ENCODE measurements at regions not wholly inside any gene's neighbourhood (a gene's known extent, or its start where the extent isn't known, plus 50 kb on each side); places are given as distances from the start of the nearest gene placed in this dataset.
"Not testable (repeated sequence)": the region's sequence is repeated elsewhere in the genome, so short reads cannot be mapped to it uniquely, and the experiment has no call there.

DNA sequence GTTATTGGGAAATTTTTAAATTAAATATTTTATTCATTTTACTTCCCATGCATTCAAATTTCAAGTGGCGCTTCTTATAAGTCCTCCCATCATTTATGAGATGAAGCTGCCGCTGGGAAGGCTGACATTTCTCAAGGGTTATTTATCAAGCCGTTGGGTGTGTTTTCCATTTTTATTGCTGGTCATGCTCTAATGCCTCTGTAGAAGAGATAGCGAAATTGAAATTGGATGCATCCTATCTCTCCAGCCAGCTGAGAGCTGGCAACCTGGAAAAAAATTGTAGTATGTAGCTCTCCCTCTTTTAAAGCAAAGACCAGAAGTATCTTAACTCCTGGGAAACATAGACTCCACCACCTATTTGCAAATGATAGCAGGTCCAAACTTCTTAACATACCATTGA is 135.9 kb downstream of the C6orf118 start:
- 67% methylated on average over 4 of the region's 4 CpGs for WGBS (ENCODE audit: insufficient coverage, low lambda C conversion rate)

DNA sequence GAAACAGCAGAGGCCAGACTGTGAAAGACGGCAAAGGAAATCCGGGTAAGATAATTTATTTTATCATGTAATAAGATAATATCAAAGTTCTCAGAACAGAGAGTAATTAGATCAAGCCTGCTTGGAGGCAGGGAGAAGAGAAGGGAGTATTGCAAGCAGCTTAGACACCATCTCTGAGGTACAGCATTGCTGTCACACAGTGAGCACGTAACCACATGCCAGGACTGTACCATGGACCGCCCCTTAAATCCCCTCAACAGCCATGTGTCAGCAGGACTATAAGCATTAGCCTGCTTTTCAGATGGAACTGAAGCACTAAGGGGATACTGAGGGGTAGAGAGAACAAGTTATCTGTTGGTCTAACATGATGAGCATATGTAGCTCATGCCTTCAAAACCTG is 141.5 kb downstream of the C6orf118 start:
- Histone ChIP-seq H3K4me3 (ENCODE audit: low read length) (no peak overlapping the region), H3K27me3 (ENCODE audit: control insufficient read depth, insufficient read depth, low read length) (no peaks in the 10 kb centered on the region), H3K4me1 (ENCODE audit: control insufficient read depth, insufficient read depth, low read length) (no peaks in the 10 kb centered on the region), H3K27ac (ENCODE audit: low read length) (no peak overlapping the region), H3K9me3 (ENCODE audit: control insufficient read depth, low read depth, low read length) (peaks cover 3% of the 10 kb centered on the region), H3K36me3 (ENCODE audit: control insufficient read depth, insufficient read depth, low read length) (no peaks in the 10 kb centered on the region)
- 100% methylated on average over 1 of the region's 4 CpGs for WGBS (ENCODE audit: insufficient coverage, low lambda C conversion rate)
- no peak for DNase-seq

More for the DNA sequence above, 135.9 kb downstream of the C6orf118 start:
- Histone ChIP-seq H3K9me3 (ENCODE audit: control insufficient read depth, low read depth, low read length) (no peaks in the 10 kb centered on the region), H3K4me3 (ENCODE audit: low read length) (no peak overlapping the region), H3K27ac (ENCODE audit: low read length) (no peak overlapping the region), H3K4me1 (ENCODE audit: control insufficient read depth, insufficient read depth, low read length) (no peaks in the 10 kb centered on the region), H3K27me3 (ENCODE audit: control insufficient read depth, insufficient read depth, low read length) (no peaks in the 10 kb centered on the region), H3K36me3 (ENCODE audit: control insufficient read depth, insufficient read depth, low read length) (no peaks in the 10 kb centered on the region)
- DNase-seq: no peak

DNA sequence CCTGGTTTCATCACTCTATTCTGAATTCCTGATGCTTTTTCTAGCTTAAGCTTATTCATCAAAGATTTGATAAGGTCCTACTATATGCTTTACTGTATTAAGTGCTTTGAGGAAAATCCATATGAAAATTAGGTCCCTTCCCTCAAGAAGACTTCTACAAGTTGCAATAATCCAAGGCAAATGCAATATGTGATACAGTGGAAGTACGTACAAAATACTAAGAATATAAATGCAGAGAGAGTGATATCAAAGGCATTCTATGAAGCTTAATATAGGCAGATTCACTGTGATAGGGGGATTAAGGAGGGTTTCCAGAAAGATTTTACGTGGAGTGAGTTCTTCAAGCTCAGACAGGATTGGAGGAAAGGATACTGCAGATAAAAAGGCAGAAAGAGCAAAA is 142.1 kb downstream of the C6orf118 start:
- no peak overlapping the region for H3K4me3 ChIP-seq (ENCODE audit: low read length)
- H3K27ac ChIP-seq (ENCODE audit: low read length): no peak overlapping the region
- no peak for DNase-seq
- WGBS (ENCODE audit: insufficient coverage, low lambda C conversion rate): 40% methylated on average over 1 of the region's 2 CpGs
- H3K4me1 ChIP-seq (ENCODE audit: control insufficient read depth, insufficient read depth, low read length): no peaks in the 10 kb centered on the region
- peaks cover 3% of the 10 kb centered on the region for H3K9me3 ChIP-seq (ENCODE audit: control insufficient read depth, low read depth, low read length)
- no peaks in the 10 kb centered on the region for H3K27me3 ChIP-seq (ENCODE audit: control insufficient read depth, insufficient read depth, low read length)
- no peaks in the 10 kb centered on the region for H3K36me3 ChIP-seq (ENCODE audit: control insufficient read depth, insufficient read depth, low read length)

DNA sequence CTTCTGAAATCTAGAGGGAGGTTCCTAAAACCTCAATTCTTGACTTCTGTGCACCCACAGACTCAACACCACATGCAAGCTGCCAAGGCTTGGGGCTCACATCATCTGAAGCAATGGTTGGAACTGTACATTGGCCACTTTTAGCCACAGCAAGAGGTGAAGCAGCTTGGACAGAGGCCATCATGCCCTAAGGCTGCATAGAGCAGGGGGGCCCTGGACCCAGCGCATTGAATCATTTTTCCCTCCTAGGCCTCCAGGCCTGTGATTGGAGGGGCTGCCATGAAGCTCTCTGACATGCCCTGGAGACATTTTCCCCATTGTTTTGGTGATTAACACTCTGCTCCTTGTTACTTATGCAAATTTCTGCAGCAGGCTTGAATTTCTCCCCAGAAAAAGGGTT is 145.9 kb downstream of the C6orf118 start:
- Histone ChIP-seq H3K4me3 (ENCODE audit: low read length) (no peak overlapping the region), H3K27me3 (ENCODE audit: control insufficient read depth, insufficient read depth, low read length) (no peaks in the 10 kb centered on the region), H3K4me1 (ENCODE audit: control insufficient read depth, insufficient read depth, low read length) (no peaks in the 10 kb centered on the region), H3K27ac (ENCODE audit: low read length) (no peak overlapping the region), H3K9me3 (ENCODE audit: control insufficient read depth, low read depth, low read length) (peaks cover 3% of the 10 kb centered on the region), H3K36me3 (ENCODE audit: control insufficient read depth, insufficient read depth, low read length) (no peaks in the 10 kb centered on the region)
- DNase-seq: no peak
- WGBS (ENCODE audit: insufficient coverage, low lambda C conversion rate): no CpG with 5 or more reads among the region's 1 CpG

DNA sequence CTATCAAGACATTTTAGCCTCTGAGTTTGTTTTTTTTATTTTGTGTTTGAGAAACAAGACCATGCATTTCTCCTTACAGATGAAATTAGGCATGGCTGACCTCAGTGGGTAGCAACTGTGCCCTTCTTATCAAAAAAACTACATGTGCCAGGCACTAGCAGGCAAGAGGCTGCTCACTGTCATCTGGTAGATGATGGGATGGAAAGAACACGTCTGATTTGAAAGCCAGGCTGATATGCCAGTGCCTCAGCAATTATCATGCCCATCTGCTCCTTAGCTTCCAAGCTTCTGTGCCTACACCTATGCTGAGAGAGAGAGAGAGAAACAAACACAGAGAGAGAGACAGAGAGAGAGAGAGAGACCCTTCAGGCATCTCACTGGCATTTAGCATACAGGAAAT is 149.9 kb downstream of the C6orf118 start:
- H3K27me3 ChIP-seq (ENCODE audit: control insufficient read depth, insufficient read depth, low read length): no peaks in the 10 kb centered on the region
- H3K9me3 ChIP-seq (ENCODE audit: control insufficient read depth, low read depth, low read length): peaks cover 3% of the 10 kb centered on the region
- no peak overlapping the region for H3K27ac ChIP-seq (ENCODE audit: low read length)
- H3K4me3 ChIP-seq (ENCODE audit: low read length): no peak overlapping the region
- H3K36me3 ChIP-seq (ENCODE audit: control insufficient read depth, insufficient read depth, low read length): no peaks in the 10 kb centered on the region
- H3K4me1 ChIP-seq (ENCODE audit: control insufficient read depth, insufficient read depth, low read length): no peaks in the 10 kb centered on the region
- no CpG with 5 or more reads among the region's 1 CpG for whole genome bisulfite sequencing (ENCODE audit: insufficient coverage, low lambda C conversion rate)
- no peak for DNase-seq

DNA sequence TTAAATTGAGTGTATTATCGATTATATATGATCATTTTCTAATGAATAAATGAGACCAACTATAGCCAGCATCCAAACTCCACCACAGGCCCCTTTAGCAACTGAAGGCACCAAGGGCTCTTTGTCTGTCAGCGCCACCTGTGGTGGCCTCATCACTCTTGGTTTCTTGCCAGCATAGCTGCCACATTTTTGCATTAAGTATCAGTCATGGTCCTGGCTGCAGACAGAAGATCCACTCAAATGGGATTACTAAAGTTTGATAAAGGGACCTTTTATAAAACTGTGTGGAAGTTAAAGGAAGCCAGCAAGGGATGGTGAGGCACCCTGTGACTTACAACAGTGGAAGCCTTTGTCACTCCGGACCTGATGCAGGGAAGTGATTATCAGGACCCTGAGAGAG is 162.9 kb downstream of the C6orf118 start:
- Histone ChIP-seq H3K27me3 (ENCODE audit: control insufficient read depth, insufficient read depth, low read length) (no peaks in the 10 kb centered on the region), H3K36me3 (ENCODE audit: control insufficient read depth, insufficient read depth, low read length) (no peaks in the 10 kb centered on the region), H3K9me3 (ENCODE audit: control insufficient read depth, low read depth, low read length) (peaks cover 2% of the 10 kb centered on the region), H3K4me3 (ENCODE audit: low read length) (no peak overlapping the region), H3K27ac (ENCODE audit: low read length) (no peak overlapping the region), H3K4me1 (ENCODE audit: control insufficient read depth, insufficient read depth, low read length) (no peaks in the 10 kb centered on the region)
- DNase-seq: no peak
- WGBS (ENCODE audit: insufficient coverage, low lambda C conversion rate): 100% methylated on average over 1 of the region's 3 CpGs

DNA sequence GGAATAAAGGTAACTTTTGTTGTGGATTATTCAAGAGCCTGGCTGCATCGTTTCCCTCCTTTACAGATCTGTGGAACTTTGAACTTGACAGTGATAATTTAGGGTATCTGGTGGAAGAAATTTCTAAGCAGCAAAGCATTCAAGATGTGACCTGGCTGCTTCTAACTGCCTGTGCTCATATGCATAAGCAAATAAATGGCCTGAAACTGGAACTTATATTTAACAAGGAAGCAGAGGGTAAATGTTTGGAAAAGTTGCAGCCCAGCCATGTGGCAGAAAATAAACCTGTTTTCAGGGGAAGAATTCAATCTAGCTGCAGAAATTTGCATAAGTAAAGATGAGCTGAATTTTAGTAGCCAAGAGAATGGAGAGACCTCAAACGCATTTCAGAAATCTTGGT is 173.5 kb downstream of the C6orf118 start:
- 100% methylated on average over 1 of the region's 2 CpGs for WGBS (ENCODE audit: insufficient coverage, low lambda C conversion rate)
- DNase-seq: no peak
- no peak overlapping the region for H3K27ac ChIP-seq (ENCODE audit: low read length)
- no peaks in the 10 kb centered on the region for H3K27me3 ChIP-seq (ENCODE audit: control insufficient read depth, insufficient read depth, low read length)
- H3K9me3 ChIP-seq (ENCODE audit: control insufficient read depth, low read depth, low read length): no peaks in the 10 kb centered on the region
- no peaks in the 10 kb centered on the region for H3K36me3 ChIP-seq (ENCODE audit: control insufficient read depth, insufficient read depth, low read length)
- no peak overlapping the region for H3K4me3 ChIP-seq (ENCODE audit: low read length)
- H3K4me1 ChIP-seq (ENCODE audit: control insufficient read depth, insufficient read depth, low read length): no peaks in the 10 kb centered on the region

DNA sequence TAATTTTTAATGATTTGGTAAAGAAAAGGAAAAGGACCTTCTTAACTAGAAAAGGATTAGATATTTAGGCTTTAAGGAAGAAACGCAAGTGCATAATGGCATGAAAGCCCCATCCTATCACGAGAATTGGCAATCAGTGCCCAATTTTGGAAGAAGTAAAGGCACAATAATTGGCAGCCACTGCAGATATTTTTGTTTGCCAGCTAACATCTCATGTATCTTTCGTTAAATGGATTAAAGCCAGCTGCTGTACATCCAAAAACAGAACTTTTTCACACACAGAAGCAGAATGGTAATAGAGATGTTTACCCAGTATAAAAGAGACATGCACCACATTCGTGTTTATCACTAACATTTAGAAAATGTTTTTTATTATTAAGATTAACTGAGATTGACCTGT is 180.3 kb downstream of the C6orf118 start:
- no peaks in the 10 kb centered on the region for H3K9me3 ChIP-seq (ENCODE audit: control insufficient read depth, low read depth, low read length)
- no peak overlapping the region for H3K4me3 ChIP-seq (ENCODE audit: low read length)
- no peak overlapping the region for H3K27ac ChIP-seq (ENCODE audit: low read length)
- H3K4me1 ChIP-seq (ENCODE audit: control insufficient read depth, insufficient read depth, low read length): no peaks in the 10 kb centered on the region
- H3K36me3 ChIP-seq (ENCODE audit: control insufficient read depth, insufficient read depth, low read length): no peaks in the 10 kb centered on the region
- H3K27me3 ChIP-seq (ENCODE audit: control insufficient read depth, insufficient read depth, low read length): no peaks in the 10 kb centered on the region
- WGBS (ENCODE audit: insufficient coverage, low lambda C conversion rate): 84% methylated on average over 2 of the region's 4 CpGs
- DNase-seq: no peak

DNA sequence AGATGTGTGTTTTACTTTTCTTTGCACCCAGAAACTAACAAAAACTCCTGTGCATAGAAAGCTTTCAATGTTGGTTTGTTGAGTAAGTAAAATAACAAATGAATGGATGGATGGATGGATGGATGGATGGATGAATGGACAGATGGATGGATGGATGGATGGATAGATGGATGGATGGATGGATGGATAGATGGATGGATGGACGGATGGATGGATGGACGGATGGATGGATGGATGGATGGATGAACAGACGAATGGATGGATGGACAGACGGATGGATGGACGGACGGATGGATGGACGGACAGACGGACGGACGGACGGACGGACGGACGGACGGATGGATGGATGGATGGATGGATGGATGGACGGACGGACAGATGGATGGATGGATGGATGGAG is 181.7 kb downstream of the C6orf118 start:
- DNase-seq; H3K4me1 ChIP-seq (ENCODE audit: control insufficient read depth, insufficient read depth, low read length); H3K4me3 ChIP-seq (ENCODE audit: low read length); H3K36me3 ChIP-seq (ENCODE audit: control insufficient read depth, insufficient read depth, low read length); H3K9me3 ChIP-seq (ENCODE audit: control insufficient read depth, low read depth, low read length); H3K27ac ChIP-seq (ENCODE audit: low read length); H3K27me3 ChIP-seq (ENCODE audit: control insufficient read depth, insufficient read depth, low read length): not testable (repeated sequence)
- 68% methylated on average over 13 of the region's 17 CpGs for WGBS (ENCODE audit: insufficient coverage, low lambda C conversion rate)

DNA sequence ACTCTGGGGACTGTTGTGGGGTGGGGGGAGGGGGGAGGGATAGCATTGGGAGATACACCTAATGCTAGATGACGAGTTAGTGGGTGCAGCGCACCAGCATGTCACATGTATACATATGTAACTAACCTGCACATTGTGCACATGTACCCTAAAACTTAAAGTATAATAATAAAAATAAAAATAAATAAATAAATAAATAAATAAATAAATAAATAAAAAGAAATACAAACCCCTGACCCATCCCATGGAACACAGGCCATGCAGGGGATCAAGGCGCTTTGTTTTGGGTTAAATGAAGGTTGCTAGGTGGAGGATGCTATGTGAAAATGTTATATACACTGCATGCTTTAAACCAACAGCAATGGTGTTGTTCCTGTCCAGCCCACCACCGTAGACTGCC is 184.7 kb downstream of the C6orf118 start:
- not testable (repeated sequence) for DNase-seq; H3K4me3 ChIP-seq (ENCODE audit: low read length); H3K27me3 ChIP-seq (ENCODE audit: control insufficient read depth, insufficient read depth, low read length); H3K4me1 ChIP-seq (ENCODE audit: control insufficient read depth, insufficient read depth, low read length); H3K36me3 ChIP-seq (ENCODE audit: control insufficient read depth, insufficient read depth, low read length); H3K27ac ChIP-seq (ENCODE audit: low read length); H3K9me3 ChIP-seq (ENCODE audit: control insufficient read depth, low read depth, low read length)
- 83% methylated on average over 1 of the region's 4 CpGs for WGBS (ENCODE audit: insufficient coverage, low lambda C conversion rate)

DNA sequence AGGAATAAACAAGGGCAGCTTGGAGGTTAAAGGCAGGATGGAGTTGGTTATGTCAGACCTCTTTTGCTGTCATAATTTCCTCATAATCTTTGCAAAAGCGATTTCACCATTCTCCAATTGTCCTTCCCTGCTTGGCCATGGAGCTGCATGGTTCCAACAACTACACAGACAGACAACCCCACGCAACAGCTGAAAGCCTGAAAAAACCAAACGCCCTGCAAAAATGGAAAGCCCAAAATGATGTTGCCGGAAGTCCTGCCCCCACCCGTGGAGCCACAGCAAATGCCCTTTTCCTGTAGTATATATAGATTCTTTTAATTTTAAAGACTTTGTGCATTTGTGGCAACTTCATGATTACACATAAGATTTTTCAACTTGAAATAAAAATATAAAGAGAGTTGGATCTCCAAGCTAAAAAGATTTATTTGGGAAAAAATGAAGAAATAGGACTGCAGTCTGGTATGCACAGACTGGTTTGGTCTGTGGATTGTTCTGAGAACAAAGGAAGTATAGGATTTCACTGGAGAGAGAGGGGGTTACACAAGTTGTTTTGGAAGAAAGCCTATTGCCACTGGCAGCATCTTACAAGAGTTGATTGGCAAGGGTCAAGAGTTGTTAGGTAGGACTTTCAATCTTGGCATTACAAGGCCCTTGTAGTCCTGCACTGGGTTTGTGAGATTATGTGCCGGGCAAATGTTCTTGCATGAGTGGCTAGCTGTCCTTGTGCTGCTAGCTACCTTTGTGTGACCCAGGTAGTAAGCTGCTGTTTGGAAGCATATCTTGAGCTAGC is 190.0 kb downstream of the C6orf118 start:
- Histone ChIP-seq H3K9me3 (ENCODE audit: control insufficient read depth, low read depth, low read length) (peaks cover 1% of the 10 kb centered on the region), H3K27me3 (ENCODE audit: control insufficient read depth, insufficient read depth, low read length) (no peaks in the 10 kb centered on the region), H3K36me3 (ENCODE audit: control insufficient read depth, insufficient read depth, low read length) (no peaks in the 10 kb centered on the region), H3K27ac (ENCODE audit: low read length) (no peak overlapping the region), H3K4me1 (ENCODE audit: control insufficient read depth, insufficient read depth, low read length) (no peaks in the 10 kb centered on the region), H3K4me3 (ENCODE audit: low read length) (no peak overlapping the region)
- no CpG with 5 or more reads among the region's 6 CpGs for WGBS (ENCODE audit: insufficient coverage, low lambda C conversion rate)
- no peak for DNase-seq
